Hindlimb muscle (tissue), 1 donor: ENCODE measurements at regions not wholly inside any gene's neighbourhood (a gene's known extent, or its start where the extent isn't known, plus 50 kb on each side); places are given as distances from the start of the nearest gene placed in this dataset.
"Not testable (repeated sequence)": the region's sequence is repeated elsewhere in the genome, so short reads cannot be mapped to it uniquely, and the experiment has no call there.

Source experiments
- DNase-seq: peaks from one replicate; pipeline ENCODE4 v3.0.0-alpha.2; 2013

GRCh38 chr13:104510422-104510821 is 1444.2 kb upstream of the SLC10A2 start:
- DNase-seq = no peak

GRCh38 chr13:104493502-104493901 is 1427.3 kb upstream of the SLC10A2 start:
- DNase-seq = not testable (repeated sequence)

GRCh38 chr13:104491916-104492315 is 1425.7 kb upstream of the SLC10A2 start:
- no peak for DNase-seq

- no peak for DNase-seq
Observed at GRCh38 chr13:104487006-104487405, 1420.8 kb upstream of the SLC10A2 start.

- DNase-seq = no peak
Observed at GRCh38 chr13:104485571-104485970, 1419.4 kb upstream of the SLC10A2 start.

GRCh38 chr13:104483631-104484030 is 1417.4 kb upstream of the SLC10A2 start:
- no peak for DNase-seq

- DNase-seq = no peak
Observed at GRCh38 chr13:104477261-104477660, 1411.0 kb upstream of the SLC10A2 start.

- no peak for DNase-seq
Observed at GRCh38 chr13:104473936-104474335, 1407.7 kb upstream of the SLC10A2 start.

GRCh38 chr13:104466016-104466415 is 1399.8 kb upstream of the SLC10A2 start:
- no peak for DNase-seq

GRCh38 chr13:104461049-104461448 is 1394.8 kb upstream of the SLC10A2 start:
- DNase-seq = no peak

GRCh38 chr13:104460554-104460953 is 1394.3 kb upstream of the SLC10A2 start:
- no peak for DNase-seq

GRCh38 chr13:104450006-104450405 is 1383.8 kb upstream of the SLC10A2 start:
- no peak for DNase-seq

GRCh38 chr13:104447348-104447747 is 1381.1 kb upstream of the SLC10A2 start:
- no peak for DNase-seq

- DNase-seq = no peak
Observed at GRCh38 chr13:104442536-104442935, 1376.3 kb upstream of the SLC10A2 start.

GRCh38 chr13:104436555-104436954 is 1370.3 kb upstream of the SLC10A2 start:
- DNase-seq = no peak

GRCh38 chr13:104431895-104432294 is 1365.7 kb upstream of the SLC10A2 start:
- no peak for DNase-seq

- no peak for DNase-seq
Observed at GRCh38 chr13:104426435-104426834, 1360.2 kb upstream of the SLC10A2 start.

GRCh38 chr13:104422668-104423067 is 1356.5 kb upstream of the SLC10A2 start:
- DNase-seq = no peak

- no peak for DNase-seq
Observed at GRCh38 chr13:104416973-104417372, 1350.8 kb upstream of the SLC10A2 start.

GRCh38 chr13:104414771-104415170 is 1348.6 kb upstream of the SLC10A2 start:
- no peak for DNase-seq

- DNase-seq = no peak
Observed at GRCh38 chr13:104414181-104414580, 1348.0 kb upstream of the SLC10A2 start.

- no peak for DNase-seq
Observed at GRCh38 chr13:104411141-104411765, 1345.0 kb upstream of the SLC10A2 start.

GRCh38 chr13:104408733-104409132 is 1342.5 kb upstream of the SLC10A2 start:
- no peak for DNase-seq

- no peak for DNase-seq
Observed at GRCh38 chr13:104404325-104404724, 1338.1 kb upstream of the SLC10A2 start.

- no peak for DNase-seq
Observed at GRCh38 chr13:104389691-104390090, 1323.5 kb upstream of the SLC10A2 start.
